GM12878 (cell line): ENCODE measurements at regions not wholly inside any gene's neighbourhood (a gene's known extent, or its start where the extent isn't known, plus 50 kb on each side); places are given as distances from the start of the nearest gene placed in this dataset.

Experiments
- ATAC-seq: fragments of 200-7000 bp; cut with Tn5 transposase; 3 replicates; pipeline ENCODE4 v1.9.1; 2020; ENCODE audit warnings: mild to moderate bottlenecking, moderate library complexity
- BruUV-seq: library from RNA; stranded (reverse); fragments of 400-500 nt; replicated peaks from 2 replicates; lab custom pipeline; 2021; lab: Mats Ljungman, UMichigan
- CTCF ChIA-PET: fragments of 300-600 bp; sonication (Branson Sonifier 250); formaldehyde crosslinking; extraction: SDS; loops from one replicate; lab custom pipeline; 2021; ENCODE audit warnings: inconsistent platforms; lab: Yijun Ruan, JAX
- POLR2A ChIA-PET: fragments of 350-600 bp; formaldehyde crosslinking; extraction: SDS; loops from one replicate; lab custom pipeline; 2021; ENCODE audit warnings: inconsistent platforms; lab: Charles Lee
- RAD21 ChIA-PET: fragments of 300-600 bp; sonication (Branson Sonifier 250); formaldehyde crosslinking; loops from one replicate; lab custom pipeline; 2023; ENCODE audit warnings: antibody characterized with exemption; ENCODE audit not compliant: unreplicated experiment; lab: Charles Lee
- SMC1A ChIA-PET: fragments of 300-600 bp; sonication (Branson Sonifier 250); formaldehyde crosslinking; loops from one replicate; lab custom pipeline; 2023; ENCODE audit not compliant: unreplicated experiment, uncharacterized antibody; lab: Charles Lee
- DNase-seq: peaks from one replicate; pipeline ENCODE4 v3.0.0-alpha.2; 2011; ENCODE audit warnings: low read depth, low spot score
- FAIRE-seq: peaks from 3 replicates; lab custom pipeline; 2011; peaks lifted over from hg19 to GRCh38; lab: Jason Lieb, UNC
- H2AFZ ChIP-seq: 2 replicates; pipeline ENCODE4 v1.6.0; 2011; ENCODE audit warnings: low read depth, low read length, control low read depth; ENCODE audit not compliant: control insufficient read depth
- H3K27ac ChIP-seq: 2 replicates; pipeline ENCODE4 v1.5.1; 2011; ENCODE audit warnings: control low read depth; ENCODE audit not compliant: control insufficient read depth, insufficient read depth
- H3K27me3 ChIP-seq, 2 experiments: replicated peaks in 1 of 2; 2 replicates each; pipeline versions ENCODE4 v1.6.0 to v1.6.1; 2011; ENCODE audit warnings: low read length in 1 of 2; ENCODE audit not compliant: control insufficient read depth in 2 of 2, insufficient read depth in 2 of 2
- H3K36me3 ChIP-seq, 2 experiments: 2 replicates each; pipeline ENCODE4 v1.5.1; 2011; ENCODE audit warnings: low read length in 1 of 2; ENCODE audit not compliant: control insufficient read depth in 2 of 2, insufficient read depth in 2 of 2
- H3K4me1 ChIP-seq: 2 replicates; pipeline ENCODE4 v1.6.1; 2011; ENCODE audit warnings: mild to moderate bottlenecking, low read length, moderate library complexity, mixed read lengths; ENCODE audit not compliant: control insufficient read depth, insufficient read depth
- H3K4me2 ChIP-seq: 2 replicates; pipeline ENCODE4 v1.6.0; 2011; ENCODE audit warnings: control low read depth; ENCODE audit not compliant: control insufficient read depth, insufficient read depth
- H3K4me3 ChIP-seq: fragments of 200-600 bp; sonication (generic); 2 replicates; pipeline ENCODE4 v1.5.1; 2016
- H3K79me2 ChIP-seq: 2 replicates; pipeline ENCODE4 v1.6.0; 2011; ENCODE audit warnings: low read length; ENCODE audit not compliant: control insufficient read depth, insufficient read depth
- H3K9ac ChIP-seq: 2 replicates; pipeline ENCODE4 v1.8.0; 2011; ENCODE audit warnings: low read length, control low read depth, mixed read lengths; ENCODE audit not compliant: control insufficient read depth, insufficient read depth
- H3K9me3 ChIP-seq: replicated peaks from 3 replicates; pipeline ENCODE4 v1.5.1; 2011; ENCODE audit warnings: mild to moderate bottlenecking, low read length; ENCODE audit not compliant: control insufficient read depth, insufficient read depth
- H4K20me1 ChIP-seq: 2 replicates; pipeline ENCODE4 v1.6.0; 2011; ENCODE audit not compliant: control insufficient read depth, insufficient read depth
- WGBS: methylation state at CpG from one replicate; pipeline ENCODE4 v1.1.6; 2016; ENCODE audit warnings: low lambda C conversion rate; ENCODE audit not compliant: insufficient replicate concordance, insufficient coverage; ENCODE audit errors: missing lambda C conversion rate; 5-methylcytosine and 5-hydroxymethylcytosine counted together
- in situ Hi-C: fragments of 300-500 bp; cut with MboI; formaldehyde crosslinking; loops from 9 replicates; pipeline ENCODE4 v1.14.3; 2018; ENCODE audit warnings: mixed read lengths
- intact Hi-C: fragments of 100-400 bp; cut with micrococcal nuclease; formaldehyde crosslinking; loops from one replicate; pipeline ENCODE4 v1.14.2; 2022; ENCODE audit not compliant: unreplicated experiment
- TF ChIP-seq, protein P1 (sequence below): IDR thresholded peaks from 2 replicates; pipeline ENCODE4 v1.6.1; 2012; ENCODE audit warnings: low read length, inconsistent platforms
- TF ChIP-seq, protein P2 (sequence below): fragments of 450-650 bp; IDR thresholded peaks from 2 replicates; pipeline ENCODE4 v1.6.1; 2017; ENCODE audit warnings: mild to moderate bottlenecking, moderate library complexity

DNA sequence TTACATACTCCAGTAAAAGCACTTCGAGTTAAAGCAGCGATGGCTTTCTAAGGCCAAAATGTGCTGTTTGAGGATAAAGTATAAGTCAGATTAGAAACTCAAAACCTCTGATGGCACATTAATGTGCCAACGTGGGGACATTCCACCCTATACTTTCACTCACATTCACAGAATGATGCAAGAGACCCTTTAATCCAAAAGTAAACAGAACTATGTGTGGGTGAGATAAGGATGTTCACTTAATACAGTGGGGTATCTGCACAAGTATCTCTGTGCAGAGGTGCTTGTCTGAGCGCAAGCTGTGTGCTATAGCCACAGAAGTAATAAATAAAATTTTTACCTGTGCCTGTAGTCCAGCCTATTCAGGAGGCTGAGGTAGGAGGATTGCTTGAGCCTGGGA, 100.3 kb upstream of the CHL1 start:
- Histone ChIP-seq H3K4me1 (no peaks in the 10 kb centered on the region), H3K36me3 (no peaks in the 10 kb centered on the region), H3K27me3 (no peaks in the 10 kb centered on the region), H2AFZ (no peak overlapping the region), H3K4me3 (no peak overlapping the region), H4K20me1 (no peaks in the 10 kb centered on the region), H3K27ac (no peak overlapping the region), H3K9ac (no peak overlapping the region), H3K4me2 (no peak overlapping the region), H3K9me3 (no peaks in the 10 kb centered on the region), H3K79me2 (no peaks in the 10 kb centered on the region)
- DNase-seq (no peak), FAIRE-seq (no peak), ATAC-seq (no peak)
- ChIA-PET SMC1A (no interaction called here), RAD21 (no interaction called here), POLR2A (no interaction called here), CTCF (no interaction called here)
- 23% methylated on average over 4 of the region's 4 CpGs for WGBS
- in situ Hi-C loops: no loop called here
- intact Hi-C loops: no loop called here
- no TSS peak for BruUV-seq
- TF ChIP-seq, protein P1, sequence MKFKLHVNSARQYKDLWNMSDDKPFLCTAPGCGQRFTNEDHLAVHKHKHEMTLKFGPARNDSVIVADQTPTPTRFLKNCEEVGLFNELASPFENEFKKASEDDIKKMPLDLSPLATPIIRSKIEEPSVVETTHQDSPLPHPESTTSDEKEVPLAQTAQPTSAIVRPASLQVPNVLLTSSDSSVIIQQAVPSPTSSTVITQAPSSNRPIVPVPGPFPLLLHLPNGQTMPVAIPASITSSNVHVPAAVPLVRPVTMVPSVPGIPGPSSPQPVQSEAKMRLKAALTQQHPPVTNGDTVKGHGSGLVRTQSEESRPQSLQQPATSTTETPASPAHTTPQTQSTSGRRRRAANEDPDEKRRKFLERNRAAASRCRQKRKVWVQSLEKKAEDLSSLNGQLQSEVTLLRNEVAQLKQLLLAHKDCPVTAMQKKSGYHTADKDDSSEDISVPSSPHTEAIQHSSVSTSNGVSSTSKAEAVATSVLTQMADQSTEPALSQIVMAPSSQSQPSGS: no peak
- TF ChIP-seq, protein P2, sequence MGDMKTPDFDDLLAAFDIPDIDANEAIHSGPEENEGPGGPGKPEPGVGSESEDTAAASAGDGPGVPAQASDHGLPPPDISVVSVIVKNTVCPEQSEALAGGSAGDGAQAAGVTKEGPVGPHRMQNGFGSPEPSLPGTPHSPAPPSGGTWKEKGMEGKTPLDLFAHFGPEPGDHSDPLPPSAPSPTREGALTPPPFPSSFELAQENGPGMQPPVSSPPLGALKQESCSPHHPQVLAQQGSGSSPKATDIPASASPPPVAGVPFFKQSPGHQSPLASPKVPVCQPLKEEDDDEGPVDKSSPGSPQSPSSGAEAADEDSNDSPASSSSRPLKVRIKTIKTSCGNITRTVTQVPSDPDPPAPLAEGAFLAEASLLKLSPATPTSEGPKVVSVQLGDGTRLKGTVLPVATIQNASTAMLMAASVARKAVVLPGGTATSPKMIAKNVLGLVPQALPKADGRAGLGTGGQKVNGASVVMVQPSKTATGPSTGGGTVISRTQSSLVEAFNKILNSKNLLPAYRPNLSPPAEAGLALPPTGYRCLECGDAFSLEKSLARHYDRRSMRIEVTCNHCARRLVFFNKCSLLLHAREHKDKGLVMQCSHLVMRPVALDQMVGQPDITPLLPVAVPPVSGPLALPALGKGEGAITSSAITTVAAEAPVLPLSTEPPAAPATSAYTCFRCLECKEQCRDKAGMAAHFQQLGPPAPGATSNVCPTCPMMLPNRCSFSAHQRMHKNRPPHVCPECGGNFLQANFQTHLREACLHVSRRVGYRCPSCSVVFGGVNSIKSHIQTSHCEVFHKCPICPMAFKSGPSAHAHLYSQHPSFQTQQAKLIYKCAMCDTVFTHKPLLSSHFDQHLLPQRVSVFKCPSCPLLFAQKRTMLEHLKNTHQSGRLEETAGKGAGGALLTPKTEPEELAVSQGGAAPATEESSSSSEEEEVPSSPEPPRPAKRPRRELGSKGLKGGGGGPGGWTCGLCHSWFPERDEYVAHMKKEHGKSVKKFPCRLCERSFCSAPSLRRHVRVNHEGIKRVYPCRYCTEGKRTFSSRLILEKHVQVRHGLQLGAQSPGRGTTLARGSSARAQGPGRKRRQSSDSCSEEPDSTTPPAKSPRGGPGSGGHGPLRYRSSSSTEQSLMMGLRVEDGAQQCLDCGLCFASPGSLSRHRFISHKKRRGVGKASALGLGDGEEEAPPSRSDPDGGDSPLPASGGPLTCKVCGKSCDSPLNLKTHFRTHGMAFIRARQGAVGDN: no peak
